ENCODE measurements at regions not wholly inside any gene's neighbourhood (a gene's known extent, or its start where the extent isn't known, plus 50 kb on each side); places are given as distances from the start of the nearest gene placed in this dataset.

DNA sequence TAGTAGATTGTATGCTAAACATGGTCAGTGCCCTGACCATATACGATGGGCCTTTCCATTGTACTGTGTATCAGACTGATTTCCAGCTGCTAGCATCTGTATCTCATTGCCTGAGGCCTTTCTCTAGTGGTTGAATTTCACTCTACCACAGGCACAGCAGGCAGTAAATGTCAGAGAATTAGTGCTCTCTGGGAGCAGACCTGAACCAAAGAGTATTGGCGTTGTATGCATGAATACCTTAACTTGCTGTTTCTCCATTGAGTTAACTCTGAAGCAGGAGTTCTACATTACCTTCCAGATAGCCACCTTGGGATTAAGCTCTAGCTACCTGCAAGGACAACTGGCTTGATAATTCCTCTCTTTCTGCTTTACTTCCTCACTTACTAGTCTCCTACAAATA is 439.2 kb upstream of the EPHA3 start:
- CTCF ChIA-PET, result no interaction called here
- Histone ChIP-seq H3K9ac (ENCODE audit: control insufficient read depth, insufficient read depth, low read length) (no peak overlapping the region), H3K9me3 (replicated peaks; ENCODE audit: control insufficient read depth, insufficient read depth, low read length) (no peaks in the 10 kb centered on the region), H3K27ac (ENCODE audit: control insufficient read depth, insufficient read depth) (no peak overlapping the region), H2AFZ (ENCODE audit: control insufficient read depth, low read depth, low read length) (no peak overlapping the region), H3K4me2 (ENCODE audit: control insufficient read depth, insufficient read depth) (no peak overlapping the region), H3K79me2 (ENCODE audit: control insufficient read depth, insufficient read depth, low read length) (no peaks in the 10 kb centered on the region), H4K20me1 (ENCODE audit: control insufficient read depth, insufficient read depth) (no peaks in the 10 kb centered on the region), H3K4me3 (no peak overlapping the region), H3K27me3 (replicated peaks in 1 of 2; ENCODE audit: control insufficient read depth in 2 of 2, insufficient read depth in 2 of 2, low read length in 1 of 2) (no peaks in the 10 kb centered on the region), H3K4me1 (ENCODE audit: control insufficient read depth, insufficient read depth, low read length) (no peaks in the 10 kb centered on the region), H3K36me3 (ENCODE audit: control insufficient read depth in 2 of 2, insufficient read depth in 2 of 2, low read length in 1 of 2) (no peaks in the 10 kb centered on the region)
- FAIRE-seq (no peak), ATAC-seq (no peak), DNase-seq (ENCODE audit: low read depth, low spot score) (no peak)
- TF ChIP-seq RAD51 (IDR thresholded peaks at IDR 0.05) (no peak), PAX5 (IDR thresholded peaks at IDR 0.05; ENCODE audit: borderline replicate concordance, low read depth, low read length) (no peak), JUNB (IDR thresholded peaks at IDR 0.05) (no peak), YY1 (IDR thresholded peaks at IDR 0.05; ENCODE audit: low read depth, low read length) (no peak), MYC (IDR thresholded peaks at IDR 0.05; ENCODE audit: insufficient read depth, insufficient read length, insufficient replicate concordance, low read length, severe bottlenecking) (no peak), CEBPB (IDR thresholded peaks at IDR 0.05; ENCODE audit: borderline replicate concordance in 1 of 2, low read depth in 2 of 2, low read length in 2 of 2) (no peak), BCL11A (IDR thresholded peaks at IDR 0.05; ENCODE audit: low read depth, low read length) (no peak), ZNF24 (IDR thresholded peaks at IDR 0.05) (no peak), ZZZ3 (IDR thresholded peaks at IDR 0.05; ENCODE audit: control insufficient read depth, insufficient read length, low read depth) (no peak), ZNF207 (IDR thresholded peaks at IDR 0.05; ENCODE audit: borderline replicate concordance) (no peak), SUPT20H (IDR thresholded peaks at IDR 0.05; ENCODE audit: borderline replicate concordance, control insufficient read depth, low read depth, low read length) (no peak), GATAD2B (conservative IDR thresholded peaks at IDR 0.05; ENCODE audit: low read depth) (no peak), TCF7 (IDR thresholded peaks at IDR 0.05; ENCODE audit: borderline replicate concordance) (no peak)
- TF ChIP-seq, protein P1, sequence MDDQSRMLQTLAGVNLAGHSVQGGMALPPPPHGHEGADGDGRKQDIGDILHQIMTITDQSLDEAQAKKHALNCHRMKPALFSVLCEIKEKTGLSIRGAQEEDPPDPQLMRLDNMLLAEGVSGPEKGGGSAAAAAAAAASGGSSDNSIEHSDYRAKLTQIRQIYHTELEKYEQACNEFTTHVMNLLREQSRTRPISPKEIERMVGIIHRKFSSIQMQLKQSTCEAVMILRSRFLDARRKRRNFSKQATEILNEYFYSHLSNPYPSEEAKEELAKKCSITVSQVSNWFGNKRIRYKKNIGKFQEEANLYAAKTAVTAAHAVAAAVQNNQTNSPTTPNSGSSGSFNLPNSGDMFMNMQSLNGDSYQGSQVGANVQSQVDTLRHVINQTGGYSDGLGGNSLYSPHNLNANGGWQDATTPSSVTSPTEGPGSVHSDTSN (IDR thresholded peaks at IDR 0.05; ENCODE audit: insufficient replicate concordance, low read depth, low read length), result no peak
- TF ChIP-seq, protein P2, sequence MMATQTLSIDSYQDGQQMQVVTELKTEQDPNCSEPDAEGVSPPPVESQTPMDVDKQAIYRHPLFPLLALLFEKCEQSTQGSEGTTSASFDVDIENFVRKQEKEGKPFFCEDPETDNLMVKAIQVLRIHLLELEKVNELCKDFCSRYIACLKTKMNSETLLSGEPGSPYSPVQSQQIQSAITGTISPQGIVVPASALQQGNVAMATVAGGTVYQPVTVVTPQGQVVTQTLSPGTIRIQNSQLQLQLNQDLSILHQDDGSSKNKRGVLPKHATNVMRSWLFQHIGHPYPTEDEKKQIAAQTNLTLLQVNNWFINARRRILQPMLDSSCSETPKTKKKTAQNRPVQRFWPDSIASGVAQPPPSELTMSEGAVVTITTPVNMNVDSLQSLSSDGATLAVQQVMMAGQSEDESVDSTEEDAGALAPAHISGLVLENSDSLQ (IDR thresholded peaks at IDR 0.05), result no peak
- TF ChIP-seq, protein P3, sequence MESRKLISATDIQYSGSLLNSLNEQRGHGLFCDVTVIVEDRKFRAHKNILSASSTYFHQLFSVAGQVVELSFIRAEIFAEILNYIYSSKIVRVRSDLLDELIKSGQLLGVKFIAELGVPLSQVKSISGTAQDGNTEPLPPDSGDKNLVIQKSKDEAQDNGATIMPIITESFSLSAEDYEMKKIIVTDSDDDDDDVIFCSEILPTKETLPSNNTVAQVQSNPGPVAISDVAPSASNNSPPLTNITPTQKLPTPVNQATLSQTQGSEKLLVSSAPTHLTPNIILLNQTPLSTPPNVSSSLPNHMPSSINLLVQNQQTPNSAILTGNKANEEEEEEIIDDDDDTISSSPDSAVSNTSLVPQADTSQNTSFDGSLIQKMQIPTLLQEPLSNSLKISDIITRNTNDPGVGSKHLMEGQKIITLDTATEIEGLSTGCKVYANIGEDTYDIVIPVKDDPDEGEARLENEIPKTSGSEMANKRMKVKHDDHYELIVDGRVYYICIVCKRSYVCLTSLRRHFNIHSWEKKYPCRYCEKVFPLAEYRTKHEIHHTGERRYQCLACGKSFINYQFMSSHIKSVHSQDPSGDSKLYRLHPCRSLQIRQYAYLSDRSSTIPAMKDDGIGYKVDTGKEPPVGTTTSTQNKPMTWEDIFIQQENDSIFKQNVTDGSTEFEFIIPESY (IDR thresholded peaks at IDR 0.05), result no peak
- TF ChIP-seq, protein P4, sequence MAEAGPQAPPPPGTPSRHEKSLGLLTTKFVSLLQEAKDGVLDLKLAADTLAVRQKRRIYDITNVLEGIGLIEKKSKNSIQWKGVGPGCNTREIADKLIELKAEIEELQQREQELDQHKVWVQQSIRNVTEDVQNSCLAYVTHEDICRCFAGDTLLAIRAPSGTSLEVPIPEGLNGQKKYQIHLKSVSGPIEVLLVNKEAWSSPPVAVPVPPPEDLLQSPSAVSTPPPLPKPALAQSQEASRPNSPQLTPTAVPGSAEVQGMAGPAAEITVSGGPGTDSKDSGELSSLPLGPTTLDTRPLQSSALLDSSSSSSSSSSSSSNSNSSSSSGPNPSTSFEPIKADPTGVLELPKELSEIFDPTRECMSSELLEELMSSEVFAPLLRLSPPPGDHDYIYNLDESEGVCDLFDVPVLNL (IDR thresholded peaks at IDR 0.05; ENCODE audit: low read depth, low read length), result no peak
- TF ChIP-seq, protein P5, sequence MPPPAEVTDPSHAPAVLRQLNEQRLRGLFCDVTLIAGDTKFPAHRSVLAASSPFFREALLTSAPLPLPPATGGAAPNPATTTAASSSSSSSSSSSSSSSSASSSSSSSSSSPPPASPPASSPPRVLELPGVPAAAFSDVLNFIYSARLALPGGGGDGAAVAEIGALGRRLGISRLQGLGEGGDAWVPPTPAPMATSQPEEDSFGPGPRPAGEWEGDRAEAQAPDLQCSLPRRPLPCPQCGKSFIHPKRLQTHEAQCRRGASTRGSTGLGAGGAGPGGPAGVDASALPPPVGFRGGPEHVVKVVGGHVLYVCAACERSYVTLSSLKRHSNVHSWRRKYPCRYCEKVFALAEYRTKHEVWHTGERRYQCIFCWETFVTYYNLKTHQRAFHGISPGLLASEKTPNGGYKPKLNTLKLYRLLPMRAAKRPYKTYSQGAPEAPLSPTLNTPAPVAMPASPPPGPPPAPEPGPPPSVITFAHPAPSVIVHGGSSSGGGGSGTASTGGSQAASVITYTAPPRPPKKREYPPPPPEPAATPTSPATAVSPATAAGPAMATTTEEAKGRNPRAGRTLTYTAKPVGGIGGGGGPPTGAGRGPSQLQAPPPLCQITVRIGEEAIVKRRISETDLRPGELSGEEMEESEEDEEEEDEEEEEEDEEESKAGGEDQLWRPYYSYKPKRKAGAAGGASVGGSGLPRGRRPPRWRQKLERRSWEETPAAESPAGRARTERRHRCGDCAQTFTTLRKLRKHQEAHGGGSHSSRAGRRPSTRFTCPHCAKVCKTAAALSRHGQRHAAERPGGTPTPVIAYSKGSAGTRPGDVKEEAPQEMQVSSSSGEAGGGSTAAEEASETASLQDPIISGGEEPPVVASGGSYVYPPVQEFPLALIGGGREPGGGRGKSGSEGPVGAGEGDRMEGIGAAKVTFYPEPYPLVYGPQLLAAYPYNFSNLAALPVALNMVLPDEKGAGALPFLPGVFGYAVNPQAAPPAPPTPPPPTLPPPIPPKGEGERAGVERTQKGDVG (CRISPR knock-in tag; IDR thresholded peaks at IDR 0.05), result no peak
- RAD21 ChIA-PET (ENCODE audit: unreplicated experiment), result no interaction called here
- no TSS peak for BruUV-seq (replicated peaks)
- 0% methylated on average over 2 of the region's 2 CpGs for WGBS (ENCODE audit: insufficient coverage, insufficient replicate concordance, low lambda C conversion rate, missing lambda C conversion rate)
- SMC1A ChIA-PET (ENCODE audit: uncharacterized antibody, unreplicated experiment), result no interaction called here
- POLR2A ChIA-PET, result no interaction called here
- in situ Hi-C loops (cut with MboI), result no loop called here
- intact Hi-C loops (cut with micrococcal nuclease; ENCODE audit: unreplicated experiment), result no loop called here

Data from GM12878 (cell line).